ENCODE measurements at regions not wholly inside any gene's neighbourhood (a gene's known extent, or its start where the extent isn't known, plus 50 kb on each side); places are given as distances from the start of the nearest gene placed in this dataset.

DNA sequence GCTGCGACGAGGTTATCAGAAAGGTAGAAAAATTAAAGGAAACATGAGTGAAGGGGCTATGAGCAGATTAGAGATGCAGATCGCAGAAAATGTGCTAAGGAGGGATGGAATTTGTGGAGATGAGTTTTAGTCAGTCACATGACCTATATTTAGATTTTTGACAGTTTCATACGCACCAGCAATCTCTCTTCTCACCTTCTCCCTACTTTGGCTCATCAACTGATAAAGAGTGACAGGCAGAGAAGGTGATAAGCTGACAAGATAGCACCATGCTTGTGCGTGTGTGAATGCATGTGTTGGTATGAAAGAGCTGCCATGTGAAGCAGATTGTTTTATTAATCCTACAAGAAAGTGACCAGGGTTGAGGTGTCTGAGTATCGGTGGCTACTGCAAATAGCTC is 252.6 kb downstream of the RAP2A start:
- TF ChIP-seq POLR2A (IDR thresholded peaks at IDR 0.05) = no peak
- TF ChIP-seq, protein P1, sequence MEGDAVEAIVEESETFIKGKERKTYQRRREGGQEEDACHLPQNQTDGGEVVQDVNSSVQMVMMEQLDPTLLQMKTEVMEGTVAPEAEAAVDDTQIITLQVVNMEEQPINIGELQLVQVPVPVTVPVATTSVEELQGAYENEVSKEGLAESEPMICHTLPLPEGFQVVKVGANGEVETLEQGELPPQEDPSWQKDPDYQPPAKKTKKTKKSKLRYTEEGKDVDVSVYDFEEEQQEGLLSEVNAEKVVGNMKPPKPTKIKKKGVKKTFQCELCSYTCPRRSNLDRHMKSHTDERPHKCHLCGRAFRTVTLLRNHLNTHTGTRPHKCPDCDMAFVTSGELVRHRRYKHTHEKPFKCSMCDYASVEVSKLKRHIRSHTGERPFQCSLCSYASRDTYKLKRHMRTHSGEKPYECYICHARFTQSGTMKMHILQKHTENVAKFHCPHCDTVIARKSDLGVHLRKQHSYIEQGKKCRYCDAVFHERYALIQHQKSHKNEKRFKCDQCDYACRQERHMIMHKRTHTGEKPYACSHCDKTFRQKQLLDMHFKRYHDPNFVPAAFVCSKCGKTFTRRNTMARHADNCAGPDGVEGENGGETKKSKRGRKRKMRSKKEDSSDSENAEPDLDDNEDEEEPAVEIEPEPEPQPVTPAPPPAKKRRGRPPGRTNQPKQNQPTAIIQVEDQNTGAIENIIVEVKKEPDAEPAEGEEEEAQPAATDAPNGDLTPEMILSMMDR (IDR thresholded peaks at IDR 0.05) = no peak
